ENCODE measurements at regions not wholly inside any gene's neighbourhood (a gene's known extent, or its start where the extent isn't known, plus 50 kb on each side); places are given as distances from the start of the nearest gene placed in this dataset.

DNA sequence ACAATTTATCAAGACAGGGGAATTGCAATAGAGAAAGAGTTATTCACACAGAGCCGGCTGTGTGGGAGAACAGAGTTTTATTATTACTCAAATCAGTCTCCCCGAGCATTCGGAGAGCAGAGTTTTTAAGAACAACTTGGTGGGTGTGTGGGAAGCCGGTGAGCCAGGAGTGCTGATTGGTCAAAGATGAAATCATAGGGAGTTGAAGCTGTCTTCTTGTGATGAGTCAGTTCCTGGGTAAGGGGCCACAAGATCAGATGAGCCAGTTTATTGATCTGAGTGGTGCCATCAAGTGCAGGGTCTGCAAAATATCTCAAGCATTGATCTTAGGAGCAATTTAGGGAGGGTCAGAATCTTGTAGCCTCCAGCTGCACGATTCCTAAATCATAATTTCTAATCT, 50.0 kb upstream of the ECI2 start:
- H3K4me1 ChIP-seq (ENCODE audit: low read length) = no peaks in the 10 kb centered on the region
- H3K4me3 ChIP-seq (ENCODE audit: low read length) = no peak overlapping the region
- no peak overlapping the region for H2AFZ ChIP-seq (ENCODE audit: low read depth, low read length)
- H3K27ac ChIP-seq (ENCODE audit: low read length) = no peak overlapping the region
- no peaks in the 10 kb centered on the region for H4K20me1 ChIP-seq (ENCODE audit: insufficient read depth, low read length)
- H3K9ac ChIP-seq (ENCODE audit: low read length) = no peak overlapping the region
- H3K36me3 ChIP-seq (replicated peaks; ENCODE audit: low read depth, low read length) = no peaks in the 10 kb centered on the region
- TF ChIP-seq, protein P1, sequence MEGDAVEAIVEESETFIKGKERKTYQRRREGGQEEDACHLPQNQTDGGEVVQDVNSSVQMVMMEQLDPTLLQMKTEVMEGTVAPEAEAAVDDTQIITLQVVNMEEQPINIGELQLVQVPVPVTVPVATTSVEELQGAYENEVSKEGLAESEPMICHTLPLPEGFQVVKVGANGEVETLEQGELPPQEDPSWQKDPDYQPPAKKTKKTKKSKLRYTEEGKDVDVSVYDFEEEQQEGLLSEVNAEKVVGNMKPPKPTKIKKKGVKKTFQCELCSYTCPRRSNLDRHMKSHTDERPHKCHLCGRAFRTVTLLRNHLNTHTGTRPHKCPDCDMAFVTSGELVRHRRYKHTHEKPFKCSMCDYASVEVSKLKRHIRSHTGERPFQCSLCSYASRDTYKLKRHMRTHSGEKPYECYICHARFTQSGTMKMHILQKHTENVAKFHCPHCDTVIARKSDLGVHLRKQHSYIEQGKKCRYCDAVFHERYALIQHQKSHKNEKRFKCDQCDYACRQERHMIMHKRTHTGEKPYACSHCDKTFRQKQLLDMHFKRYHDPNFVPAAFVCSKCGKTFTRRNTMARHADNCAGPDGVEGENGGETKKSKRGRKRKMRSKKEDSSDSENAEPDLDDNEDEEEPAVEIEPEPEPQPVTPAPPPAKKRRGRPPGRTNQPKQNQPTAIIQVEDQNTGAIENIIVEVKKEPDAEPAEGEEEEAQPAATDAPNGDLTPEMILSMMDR (IDR thresholded peaks at IDR 0.05; ENCODE audit: low read depth, low read length) = no peak
- TF ChIP-seq EZH2phosphoT487 (IDR thresholded peaks at IDR 0.05; ENCODE audit: low read depth) = no peak
- H3K79me2 ChIP-seq (ENCODE audit: low read length) = no peaks in the 10 kb centered on the region
- H3K4me2 ChIP-seq (ENCODE audit: low read length) = no peak overlapping the region
- no peaks in the 10 kb centered on the region for H3K9me3 ChIP-seq (ENCODE audit: insufficient read depth, low read length)
- no peaks in the 10 kb centered on the region for H3K27me3 ChIP-seq (ENCODE audit: low read depth, low read length)
